ENCODE measurements at regions not wholly inside any gene's neighbourhood (a gene's known extent, or its start where the extent isn't known, plus 50 kb on each side); places are given as distances from the start of the nearest gene placed in this dataset.

- H3K36me3 Mint-ChIP-seq (ENCODE audit: low read depth): no peaks in the 10 kb centered on the region
- H3K27ac Mint-ChIP-seq: peak overlapping the region in 1 of 3 experiments; percentile 4
- H3K4me3 Mint-ChIP-seq: no peak overlapping the region
- H3K9me3 Mint-ChIP-seq: no peaks in the 10 kb centered on the region
- no peak for TF ChIP-seq CTCF (IDR thresholded peaks at IDR 0.05; ENCODE audit: unreplicated experiment in 3 of 3)
- no peaks in the 10 kb centered on the region for H3K27me3 Mint-ChIP-seq (ENCODE audit: low read depth)
- peaks cover 11% of the 10 kb centered on the region for H3K4me1 Mint-ChIP-seq
Measured at GRCh38 chr16:63749276-63749675, 1372.6 kb downstream of the CDH11 start.

DNA sequence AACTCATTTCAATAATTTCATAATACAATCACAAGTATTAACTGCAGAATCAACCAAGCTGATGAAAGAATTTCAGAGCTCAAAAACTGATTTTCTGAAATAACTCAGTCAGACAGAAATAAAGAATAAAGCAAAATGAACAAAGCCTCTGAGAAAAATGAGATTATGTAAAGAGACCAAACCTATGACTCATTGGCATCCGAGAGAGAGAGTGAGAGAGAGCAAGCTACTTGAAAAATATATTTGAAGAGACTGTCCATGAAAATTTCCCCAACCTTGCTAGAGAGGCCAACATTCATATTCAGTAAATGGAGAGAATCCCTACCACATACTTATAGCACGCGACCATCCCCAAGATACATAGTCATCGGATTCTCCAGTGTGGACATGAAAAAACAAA, 1376.4 kb downstream of the CDH11 start:
- no peak overlapping the region for H3K4me3 Mint-ChIP-seq
- no peak for TF ChIP-seq CTCF (IDR thresholded peaks at IDR 0.05; ENCODE audit: unreplicated experiment in 3 of 3)
- no peaks in the 10 kb centered on the region for H3K27me3 Mint-ChIP-seq (ENCODE audit: low read depth)
- H3K27ac Mint-ChIP-seq: no peak overlapping the region
- no peaks in the 10 kb centered on the region for H3K9me3 Mint-ChIP-seq
- no peaks in the 10 kb centered on the region for H3K36me3 Mint-ChIP-seq (ENCODE audit: low read depth)
- peaks cover 11% of the 10 kb centered on the region for H3K4me1 Mint-ChIP-seq

- H3K27ac Mint-ChIP-seq: no peak overlapping the region
- H3K4me1 Mint-ChIP-seq: peaks cover 11% of the 10 kb centered on the region
- TF ChIP-seq CTCF (IDR thresholded peaks at IDR 0.05; ENCODE audit: unreplicated experiment in 3 of 3): no peak
- H3K36me3 Mint-ChIP-seq (ENCODE audit: low read depth): no peaks in the 10 kb centered on the region
- no peak overlapping the region for H3K4me3 Mint-ChIP-seq
- no peaks in the 10 kb centered on the region for H3K27me3 Mint-ChIP-seq (ENCODE audit: low read depth)
- H3K9me3 Mint-ChIP-seq: no peaks in the 10 kb centered on the region
Measured at GRCh38 chr16:63744077-63744874, 1377.6 kb downstream of the CDH11 start.

- H3K4me3 Mint-ChIP-seq: no peak overlapping the region
- no peaks in the 10 kb centered on the region for H3K4me1 Mint-ChIP-seq
- H3K27ac Mint-ChIP-seq: no peak overlapping the region
- no peaks in the 10 kb centered on the region for H3K36me3 Mint-ChIP-seq (ENCODE audit: low read depth)
- H3K27me3 Mint-ChIP-seq (ENCODE audit: low read depth): no peaks in the 10 kb centered on the region
- no peaks in the 10 kb centered on the region for H3K9me3 Mint-ChIP-seq
- no peak for TF ChIP-seq CTCF (IDR thresholded peaks at IDR 0.05; ENCODE audit: unreplicated experiment in 3 of 3)
Measured at GRCh38 chr16:63742150-63742549, 1379.7 kb downstream of the CDH11 start.

GRCh38 chr16:63737633-63738032, 1384.2 kb downstream of the CDH11 start:
- H3K27ac Mint-ChIP-seq: no peak overlapping the region
- no peaks in the 10 kb centered on the region for H3K27me3 Mint-ChIP-seq (ENCODE audit: low read depth)
- no peak overlapping the region for H3K4me3 Mint-ChIP-seq
- H3K4me1 Mint-ChIP-seq: no peaks in the 10 kb centered on the region
- H3K36me3 Mint-ChIP-seq (ENCODE audit: low read depth): no peaks in the 10 kb centered on the region
- no peaks in the 10 kb centered on the region for H3K9me3 Mint-ChIP-seq
- no peak for TF ChIP-seq CTCF (IDR thresholded peaks at IDR 0.05; ENCODE audit: unreplicated experiment in 3 of 3)

DNA sequence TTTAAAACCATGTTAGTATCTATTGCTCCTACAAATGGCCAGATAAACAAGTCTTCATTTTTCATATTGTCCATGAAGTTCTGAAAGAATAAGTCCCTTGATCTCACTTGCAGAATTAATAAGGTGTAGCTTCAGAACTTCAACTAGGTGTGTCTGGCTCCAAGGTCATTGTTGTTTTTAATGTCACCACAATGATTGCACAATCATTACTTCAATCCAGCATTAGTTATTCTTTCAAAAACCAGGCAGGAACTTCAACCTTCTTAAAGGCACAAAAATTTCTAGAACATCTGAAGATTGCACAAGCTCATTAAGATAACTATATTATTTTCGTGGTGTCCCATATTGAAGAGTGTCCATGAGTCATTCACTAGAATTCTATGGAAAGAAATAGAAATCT, 1386.4 kb downstream of the CDH11 start:
- no peaks in the 10 kb centered on the region for H3K4me1 Mint-ChIP-seq
- no peaks in the 10 kb centered on the region for H3K27me3 Mint-ChIP-seq (ENCODE audit: low read depth)
- no peaks in the 10 kb centered on the region for H3K36me3 Mint-ChIP-seq (ENCODE audit: low read depth)
- H3K4me3 Mint-ChIP-seq: no peak overlapping the region
- no peak for TF ChIP-seq CTCF (IDR thresholded peaks at IDR 0.05; ENCODE audit: unreplicated experiment in 3 of 3)
- no peak overlapping the region for H3K27ac Mint-ChIP-seq
- no peaks in the 10 kb centered on the region for H3K9me3 Mint-ChIP-seq

All from nephron (organoid).